Ascending aorta (tissue), 2 donors: ENCODE measurements at regions not wholly inside any gene's neighbourhood (a gene's known extent, or its start where the extent isn't known, plus 50 kb on each side); places are given as distances from the start of the nearest gene placed in this dataset.

Source experiments
- DNase-seq, 2 donors: peaks; one replicate each; pipeline ENCODE4 v3.0.0-alpha.2; 2019; ENCODE audit warnings: low spot score in 2 of 2
- H3K27ac ChIP-seq, 2 donors: fragments of 200-600 bp; sonication (generic); one replicate each; pipeline ENCODE4 v1.5.1; 2016 to 2017; ENCODE audit warnings: mild to moderate bottlenecking in 1 of 2
- H3K27me3 ChIP-seq: fragments of 200-600 bp; sonication (generic); one replicate; pipeline ENCODE4 v1.5.1; 2017
- H3K36me3 ChIP-seq, 2 donors: fragments of 200-600 bp; sonication (generic); one replicate each; pipeline ENCODE4 v1.5.1; 2016
- H3K4me1 ChIP-seq, 2 donors: fragments of 200-600 bp; sonication (generic); one replicate each; pipeline ENCODE4 v1.5.1; 2016 to 2017; ENCODE audit warnings: mild to moderate bottlenecking in 1 of 2
- H3K4me3 ChIP-seq, 2 donors: fragments of 200-600 bp; sonication (generic); one replicate each; pipeline ENCODE4 v1.5.1; 2016 to 2017; ENCODE audit warnings: mild to moderate bottlenecking in 1 of 2
- H3K9me3 ChIP-seq, 2 donors: fragments of 200-600 bp; sonication (generic); one replicate each; pipeline ENCODE4 v1.5.1; 2016
- CTCF ChIP-seq, 3 experiments: fragments of 200-600 bp in 2 of 3; fragments of 450-650 bp in 1 of 3; sonication (generic) in 2 of 3; IDR thresholded peaks; one replicate each; pipeline ENCODE4 v1.5.1; 2016 to 2019; ENCODE audit warnings: antibody characterized with exemption in 3 of 3, mild to moderate bottlenecking in 1 of 3, moderate library complexity in 1 of 3
- intact Hi-C: fragments of 100-400 bp; cut with DNase I; formaldehyde crosslinking; loops from one replicate; pipeline ENCODE4 v1.15.1; 2023

- Histone ChIP-seq H3K9me3 (no peaks in the 10 kb centered on the region), H3K27ac (no peak overlapping the region), H3K36me3 (no peaks in the 10 kb centered on the region), H3K27me3 (no peaks in the 10 kb centered on the region), H3K4me1 (no peaks in the 10 kb centered on the region), H3K4me3 (no peak overlapping the region)
- no peak for DNase-seq
- intact Hi-C loops = no loop called here
- no peak for TF ChIP-seq CTCF (IDR thresholded peaks at IDR 0.05)
Observed at GRCh38 chr16:6177616-6178180, 1080.1 kb upstream of the EEF2KMT start.

GRCh38 chr16:6170022-6170421 lies 1072.4 kb upstream of the EEF2KMT start:
- TF ChIP-seq CTCF (IDR thresholded peaks at IDR 0.05) = no peak
- Histone ChIP-seq H3K9me3 (no peaks in the 10 kb centered on the region), H3K4me3 (no peak overlapping the region), H3K4me1 (no peaks in the 10 kb centered on the region), H3K27ac (no peak overlapping the region), H3K27me3 (no peaks in the 10 kb centered on the region), H3K36me3 (no peaks in the 10 kb centered on the region)
- intact Hi-C loops = no loop called here
- DNase-seq = no peak

- H3K4me1 ChIP-seq = no peaks in the 10 kb centered on the region
- H3K27ac ChIP-seq = no peak overlapping the region
- no peak for TF ChIP-seq CTCF (IDR thresholded peaks at IDR 0.05)
- H3K4me3 ChIP-seq = no peak overlapping the region
- no peaks in the 10 kb centered on the region for H3K27me3 ChIP-seq
- DNase-seq = no peak
- H3K9me3 ChIP-seq = no peaks in the 10 kb centered on the region
- no peaks in the 10 kb centered on the region for H3K36me3 ChIP-seq
- intact Hi-C loops = no loop called here
Observed at GRCh38 chr16:6165330-6165979, 1067.9 kb upstream of the EEF2KMT start.

- Histone ChIP-seq H3K27ac (no peak overlapping the region), H3K27me3 (no peaks in the 10 kb centered on the region), H3K4me1 (no peaks in the 10 kb centered on the region), H3K9me3 (no peaks in the 10 kb centered on the region), H3K4me3 (no peak overlapping the region), H3K36me3 (no peaks in the 10 kb centered on the region)
- intact Hi-C loops = no loop called here
- DNase-seq = no peak
- no peak for TF ChIP-seq CTCF (IDR thresholded peaks at IDR 0.05)
Observed at GRCh38 chr16:6160871-6161270, 1063.3 kb upstream of the EEF2KMT start.

- DNase-seq = no peak
- no peak overlapping the region for H3K27ac ChIP-seq
- no peak overlapping the region for H3K4me3 ChIP-seq
- intact Hi-C loops = no loop called here
- no peaks in the 10 kb centered on the region for H3K4me1 ChIP-seq
- no peak for TF ChIP-seq CTCF (IDR thresholded peaks at IDR 0.05)
- no peaks in the 10 kb centered on the region for H3K9me3 ChIP-seq
- H3K27me3 ChIP-seq = no peaks in the 10 kb centered on the region
- H3K36me3 ChIP-seq = no peaks in the 10 kb centered on the region
Observed at GRCh38 chr16:6160303-6160702, 1062.7 kb upstream of the EEF2KMT start.
